Testis (tissue), 2 donors: ENCODE measurements at regions not wholly inside any gene's neighbourhood (a gene's known extent, or its start where the extent isn't known, plus 50 kb on each side); places are given as distances from the start of the nearest gene placed in this dataset.

Experiments
- CTCF ChIP-seq, 3 experiments: fragments of 450-650 bp in 2 of 3; fragments of 200-600 bp in 1 of 3; sonication (generic) in 1 of 3; IDR thresholded peaks; one replicate each; pipeline ENCODE4 v1.5.1; 2016 to 2019; ENCODE audit warnings: antibody characterized with exemption in 3 of 3, mild to moderate bottlenecking in 2 of 3, moderate library complexity in 1 of 3
- POLR2A ChIP-seq: fragments of 450-650 bp; IDR thresholded peaks from one replicate; pipeline ENCODE4 v1.6.1; 2017; ENCODE audit warnings: antibody characterized with exemption, mild to moderate bottlenecking, moderate library complexity

DNA sequence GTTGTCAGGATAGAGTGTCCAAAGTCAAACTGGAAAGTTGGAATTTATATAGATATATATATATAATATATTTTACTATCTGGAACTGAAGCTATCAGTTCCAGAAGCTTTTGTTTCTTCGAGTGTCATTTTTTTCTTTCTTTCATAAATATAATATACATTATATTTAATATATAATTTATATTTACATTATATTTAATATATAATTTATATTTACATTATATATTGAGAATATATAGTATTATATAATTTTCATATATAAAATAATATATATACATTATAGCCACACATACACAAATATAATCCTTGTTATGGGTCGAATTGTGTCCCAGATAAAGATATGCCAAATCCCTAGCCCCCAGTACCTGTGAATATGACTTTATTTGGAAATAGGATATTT lies 842.3 kb upstream of the LRRC4C start:
- TF ChIP-seq POLR2A (no peak), CTCF (IDR thresholded peaks at IDR 0.05) (no peak)
